ENCODE measurements at regions not wholly inside any gene's neighbourhood (a gene's known extent, or its start where the extent isn't known, plus 50 kb on each side); places are given as distances from the start of the nearest gene placed in this dataset.

- Histone ChIP-seq H3K36me3 (ENCODE audit: control insufficient read depth in 2 of 2, insufficient read depth in 2 of 2, low read length in 2 of 2) (no peaks in the 10 kb centered on the region), H3K9me3 (ENCODE audit: control insufficient read depth in 2 of 2, low read length in 2 of 2) (no peaks in the 10 kb centered on the region), H3K4me3 (ENCODE audit: low read length in 2 of 2) (no peak overlapping the region), H3K27me3 (ENCODE audit: control insufficient read depth in 1 of 2, insufficient read depth in 2 of 2, low read length in 2 of 2) (no peaks in the 10 kb centered on the region), H3K27ac (ENCODE audit: low read length) (no peak overlapping the region), H3K9ac (ENCODE audit: low read length in 2 of 2) (no peak overlapping the region), H3K4me1 (ENCODE audit: control insufficient read depth, insufficient read depth, low read length) (peaks cover 5% of the 10 kb centered on the region)
Observed at GRCh38 chr7:46201961-46202360, 280.9 kb upstream of the IGFBP3 start.

- Histone ChIP-seq H3K4me1 (ENCODE audit: control insufficient read depth, insufficient read depth, low read length) (no peaks in the 10 kb centered on the region), H3K9ac (ENCODE audit: low read length in 2 of 2) (no peak overlapping the region), H3K27ac (ENCODE audit: low read length) (no peak overlapping the region), H3K36me3 (ENCODE audit: control insufficient read depth in 2 of 2, insufficient read depth in 2 of 2, low read length in 2 of 2) (no peaks in the 10 kb centered on the region), H3K27me3 (ENCODE audit: control insufficient read depth in 1 of 2, insufficient read depth in 2 of 2, low read length in 2 of 2) (no peaks in the 10 kb centered on the region), H3K4me3 (ENCODE audit: low read length in 2 of 2) (no peak overlapping the region), H3K9me3 (ENCODE audit: control insufficient read depth in 2 of 2, low read length in 2 of 2) (no peaks in the 10 kb centered on the region)
Observed at GRCh38 chr7:46198701-46199100, 277.6 kb upstream of the IGFBP3 start.

GRCh38 chr7:46197785-46198540, 276.9 kb upstream of the IGFBP3 start:
- no peaks in the 10 kb centered on the region for H3K36me3 ChIP-seq (ENCODE audit: control insufficient read depth in 2 of 2, insufficient read depth in 2 of 2, low read length in 2 of 2)
- H3K4me1 ChIP-seq (ENCODE audit: control insufficient read depth, insufficient read depth, low read length) = no peaks in the 10 kb centered on the region
- no peaks in the 10 kb centered on the region for H3K9me3 ChIP-seq (ENCODE audit: control insufficient read depth in 2 of 2, low read length in 2 of 2)
- H3K4me3 ChIP-seq (ENCODE audit: low read length in 2 of 2) = no peak overlapping the region
- H3K27me3 ChIP-seq (ENCODE audit: control insufficient read depth in 1 of 2, insufficient read depth in 2 of 2, low read length in 2 of 2) = no peaks in the 10 kb centered on the region
- H3K9ac ChIP-seq (ENCODE audit: low read length in 2 of 2) = no peak overlapping the region
- H3K27ac ChIP-seq (ENCODE audit: low read length) = no peak overlapping the region

- Histone ChIP-seq H3K4me3 (ENCODE audit: low read length in 2 of 2) (no peak overlapping the region), H3K27me3 (ENCODE audit: control insufficient read depth in 1 of 2, insufficient read depth in 2 of 2, low read length in 2 of 2) (no peaks in the 10 kb centered on the region), H3K9ac (ENCODE audit: low read length in 2 of 2) (no peak overlapping the region)
Observed at GRCh38 chr7:46195934-46196333, 274.9 kb upstream of the IGFBP3 start.

GRCh38 chr7:46192271-46192670, 271.2 kb upstream of the IGFBP3 start:
- Histone ChIP-seq H3K4me3 (ENCODE audit: low read length in 2 of 2) (no peak overlapping the region), H3K9me3 (ENCODE audit: control insufficient read depth in 2 of 2, low read length in 2 of 2) (no peaks in the 10 kb centered on the region), H3K9ac (ENCODE audit: low read length in 2 of 2) (no peak overlapping the region), H3K27me3 (ENCODE audit: control insufficient read depth in 1 of 2, insufficient read depth in 2 of 2, low read length in 2 of 2) (no peaks in the 10 kb centered on the region), H3K36me3 (ENCODE audit: control insufficient read depth in 2 of 2, insufficient read depth in 2 of 2, low read length in 2 of 2) (no peaks in the 10 kb centered on the region), H3K27ac (ENCODE audit: low read length) (no peak overlapping the region), H3K4me1 (ENCODE audit: control insufficient read depth, insufficient read depth, low read length) (no peaks in the 10 kb centered on the region)

More at GRCh38 chr7:46195934-46196333, 274.9 kb upstream of the IGFBP3 start:
- H3K9me3 ChIP-seq (ENCODE audit: control insufficient read depth in 2 of 2, low read length in 2 of 2) = no peaks in the 10 kb centered on the region
- H3K4me1 ChIP-seq (ENCODE audit: control insufficient read depth, insufficient read depth, low read length) = no peaks in the 10 kb centered on the region
- no peaks in the 10 kb centered on the region for H3K36me3 ChIP-seq (ENCODE audit: control insufficient read depth in 2 of 2, insufficient read depth in 2 of 2, low read length in 2 of 2)
- no peak overlapping the region for H3K27ac ChIP-seq (ENCODE audit: low read length)

GRCh38 chr7:46191776-46192175, 270.7 kb upstream of the IGFBP3 start:
- Histone ChIP-seq H3K27ac (ENCODE audit: low read length) (no peak overlapping the region), H3K4me1 (ENCODE audit: control insufficient read depth, insufficient read depth, low read length) (no peaks in the 10 kb centered on the region), H3K36me3 (ENCODE audit: control insufficient read depth in 2 of 2, insufficient read depth in 2 of 2, low read length in 2 of 2) (no peaks in the 10 kb centered on the region), H3K9ac (ENCODE audit: low read length in 2 of 2) (no peak overlapping the region), H3K9me3 (ENCODE audit: control insufficient read depth in 2 of 2, low read length in 2 of 2) (no peaks in the 10 kb centered on the region), H3K4me3 (ENCODE audit: low read length in 2 of 2) (no peak overlapping the region), H3K27me3 (ENCODE audit: control insufficient read depth in 1 of 2, insufficient read depth in 2 of 2, low read length in 2 of 2) (no peaks in the 10 kb centered on the region)

GRCh38 chr7:46191296-46191695, 270.2 kb upstream of the IGFBP3 start:
- Histone ChIP-seq H3K9me3 (ENCODE audit: control insufficient read depth in 2 of 2, low read length in 2 of 2) (no peaks in the 10 kb centered on the region), H3K27me3 (ENCODE audit: control insufficient read depth in 1 of 2, insufficient read depth in 2 of 2, low read length in 2 of 2) (no peaks in the 10 kb centered on the region), H3K4me3 (ENCODE audit: low read length in 2 of 2) (no peak overlapping the region), H3K27ac (ENCODE audit: low read length) (no peak overlapping the region), H3K36me3 (ENCODE audit: control insufficient read depth in 2 of 2, insufficient read depth in 2 of 2, low read length in 2 of 2) (no peaks in the 10 kb centered on the region), H3K4me1 (ENCODE audit: control insufficient read depth, insufficient read depth, low read length) (no peaks in the 10 kb centered on the region), H3K9ac (ENCODE audit: low read length in 2 of 2) (no peak overlapping the region)

GRCh38 chr7:46189255-46189790, 268.3 kb upstream of the IGFBP3 start:
- H3K9me3 ChIP-seq (ENCODE audit: control insufficient read depth in 2 of 2, low read length in 2 of 2) = peaks cover 0 to 4% of the 10 kb centered on the region in 2 donors
- H3K27me3 ChIP-seq (ENCODE audit: control insufficient read depth in 1 of 2, insufficient read depth in 2 of 2, low read length in 2 of 2) = no peaks in the 10 kb centered on the region
- H3K4me1 ChIP-seq (ENCODE audit: control insufficient read depth, insufficient read depth, low read length) = no peaks in the 10 kb centered on the region
- no peak overlapping the region for H3K27ac ChIP-seq (ENCODE audit: low read length)
- H3K4me3 ChIP-seq (ENCODE audit: low read length in 2 of 2) = no peak overlapping the region
- H3K9ac ChIP-seq (ENCODE audit: low read length in 2 of 2) = no peak overlapping the region
- no peaks in the 10 kb centered on the region for H3K36me3 ChIP-seq (ENCODE audit: control insufficient read depth in 2 of 2, insufficient read depth in 2 of 2, low read length in 2 of 2)

GRCh38 chr7:46186131-46186530, 265.1 kb upstream of the IGFBP3 start:
- Histone ChIP-seq H3K4me3 (ENCODE audit: low read length in 2 of 2) (no peak overlapping the region), H3K27me3 (ENCODE audit: control insufficient read depth in 1 of 2, insufficient read depth in 2 of 2, low read length in 2 of 2) (no peaks in the 10 kb centered on the region), H3K9me3 (ENCODE audit: control insufficient read depth in 2 of 2, low read length in 2 of 2) (peaks cover 0 to 4% of the 10 kb centered on the region in 2 donors), H3K9ac (ENCODE audit: low read length in 2 of 2) (no peak overlapping the region), H3K36me3 (ENCODE audit: control insufficient read depth in 2 of 2, insufficient read depth in 2 of 2, low read length in 2 of 2) (no peaks in the 10 kb centered on the region), H3K27ac (ENCODE audit: low read length) (no peak overlapping the region), H3K4me1 (ENCODE audit: control insufficient read depth, insufficient read depth, low read length) (no peaks in the 10 kb centered on the region)

- Histone ChIP-seq H3K36me3 (ENCODE audit: control insufficient read depth in 2 of 2, insufficient read depth in 2 of 2, low read length in 2 of 2) (no peaks in the 10 kb centered on the region), H3K27ac (ENCODE audit: low read length) (no peak overlapping the region), H3K4me3 (ENCODE audit: low read length in 2 of 2) (no peak overlapping the region), H3K9ac (ENCODE audit: low read length in 2 of 2) (no peak overlapping the region), H3K4me1 (ENCODE audit: control insufficient read depth, insufficient read depth, low read length) (no peaks in the 10 kb centered on the region), H3K9me3 (ENCODE audit: control insufficient read depth in 2 of 2, low read length in 2 of 2) (no peaks in the 10 kb centered on the region), H3K27me3 (ENCODE audit: control insufficient read depth in 1 of 2, insufficient read depth in 2 of 2, low read length in 2 of 2) (no peaks in the 10 kb centered on the region)
Observed at GRCh38 chr7:46179061-46179610, 258.1 kb upstream of the IGFBP3 start.

- Histone ChIP-seq H3K27ac (ENCODE audit: low read length) (no peak overlapping the region), H3K4me1 (ENCODE audit: control insufficient read depth, insufficient read depth, low read length) (no peaks in the 10 kb centered on the region), H3K36me3 (ENCODE audit: control insufficient read depth in 2 of 2, insufficient read depth in 2 of 2, low read length in 2 of 2) (no peaks in the 10 kb centered on the region), H3K4me3 (ENCODE audit: low read length in 2 of 2) (no peak overlapping the region), H3K27me3 (ENCODE audit: control insufficient read depth in 1 of 2, insufficient read depth in 2 of 2, low read length in 2 of 2) (no peaks in the 10 kb centered on the region), H3K9me3 (ENCODE audit: control insufficient read depth in 2 of 2, low read length in 2 of 2) (no peaks in the 10 kb centered on the region), H3K9ac (ENCODE audit: low read length in 2 of 2) (no peak overlapping the region)
Observed at GRCh38 chr7:46178661-46179060, 257.6 kb upstream of the IGFBP3 start.
